Karpas-422 (cell line): ENCODE measurements at regions not wholly inside any gene's neighbourhood (a gene's known extent, or its start where the extent isn't known, plus 50 kb on each side); places are given as distances from the start of the nearest gene placed in this dataset.

Source experiments
- DNase-seq: peaks from one replicate; pipeline ENCODE4 v3.0.0-alpha.2; 2015
- H2AFZ ChIP-seq: fragments of 200-600 bp; sonication (generic); 2 replicates; pipeline ENCODE4 v1.6.1; 2014; ENCODE audit warnings: antibody characterized with exemption, low read length, mixed read lengths
- H3K27ac ChIP-seq: fragments of 200-600 bp; sonication (generic); 2 replicates; pipeline ENCODE4 v1.5.1; 2014; ENCODE audit warnings: mild to moderate bottlenecking, low read length, moderate library complexity
- H3K27me3 ChIP-seq: fragments of 200-600 bp; sonication (generic); 2 replicates; pipeline ENCODE4 v1.6.1; 2014; ENCODE audit warnings: low read length, mixed read lengths
- H3K36me3 ChIP-seq: fragments of 200-600 bp; sonication (generic); 2 replicates; pipeline ENCODE4 v1.6.1; 2014; ENCODE audit warnings: low read length, mixed read lengths; ENCODE audit not compliant: insufficient read depth
- H3K4me1 ChIP-seq: fragments of 200-600 bp; sonication (generic); 2 replicates; pipeline ENCODE4 v1.6.1; 2014; ENCODE audit warnings: mild to moderate bottlenecking, low read length, mixed read lengths
- H3K4me2 ChIP-seq: fragments of 200-600 bp; sonication (generic); 2 replicates; pipeline ENCODE4 v1.6.1; 2014; ENCODE audit warnings: low read length, low read depth, mild to moderate bottlenecking; ENCODE audit not compliant: poor library complexity, severe bottlenecking
- H3K4me3 ChIP-seq: fragments of 200-600 bp; sonication (generic); 2 replicates; pipeline ENCODE4 v1.5.1; 2014; ENCODE audit warnings: mild to moderate bottlenecking, antibody characterized with exemption, low read length, mixed read lengths
- H3K79me2 ChIP-seq: fragments of 200-600 bp; sonication (generic); 2 replicates; pipeline ENCODE4 v1.6.1; 2014; ENCODE audit warnings: mild to moderate bottlenecking, low read length, mixed read lengths
- H3K9ac ChIP-seq: fragments of 200-600 bp; sonication (generic); 2 replicates; pipeline ENCODE4 v1.6.0; 2014; ENCODE audit warnings: low read length
- H3K9me2 ChIP-seq: fragments of 200-600 bp; sonication (generic), shearing (Covaris generic); replicated peaks from 2 replicates; pipeline ENCODE4 v1.6.0; 2014; ENCODE audit warnings: mild to moderate bottlenecking, low read length, moderate library complexity; ENCODE audit not compliant: insufficient read depth
- H3K9me3 ChIP-seq: fragments of 300-700, 200-600 bp; sonication (generic); 2 replicates; pipeline ENCODE4 v1.6.1; 2014; ENCODE audit warnings: low read length, mixed read lengths
- H4K20me1 ChIP-seq: fragments of 200-600 bp; sonication (generic); 2 replicates; pipeline ENCODE4 v1.6.1; 2014; ENCODE audit warnings: mild to moderate bottlenecking, antibody characterized with exemption, low read length, low read depth; ENCODE audit not compliant: insufficient read depth

DNA sequence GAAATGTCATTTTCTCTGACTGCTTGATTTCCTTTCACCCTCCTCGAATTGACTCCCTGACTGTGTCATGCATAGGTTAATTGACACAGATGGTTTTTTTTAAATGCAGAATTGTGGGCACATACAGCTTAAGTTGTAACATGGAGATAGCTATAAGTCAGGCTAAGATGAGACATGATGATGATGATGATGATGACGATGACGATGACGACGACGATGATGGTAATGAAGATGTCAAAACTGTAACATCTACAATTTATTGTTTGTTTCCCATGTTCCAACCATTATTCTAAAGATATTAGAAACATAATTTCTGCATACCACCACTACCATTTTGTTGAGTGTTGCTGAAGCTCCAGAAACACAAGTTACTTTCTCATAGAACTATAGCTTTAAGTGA is 1232.8 kb downstream of the XPNPEP1 start:
- Histone ChIP-seq H3K9me3 (peaks cover 42% of the 10 kb centered on the region), H3K4me1 (no peaks in the 10 kb centered on the region), H2AFZ (no peak overlapping the region), H3K36me3 (no peaks in the 10 kb centered on the region), H3K9ac (no peak overlapping the region), H3K4me3 (no peak overlapping the region), H3K79me2 (no peaks in the 10 kb centered on the region), H3K4me2 (no peak overlapping the region), H3K9me2 (no peaks in the 10 kb centered on the region), H4K20me1 (no peaks in the 10 kb centered on the region), H3K27me3 (no peaks in the 10 kb centered on the region), H3K27ac (no peak overlapping the region)
- no peak for DNase-seq

- no peak overlapping the region for H3K4me3 ChIP-seq
- no peak overlapping the region for H3K27ac ChIP-seq
- no peaks in the 10 kb centered on the region for H4K20me1 ChIP-seq
- H3K9me3 ChIP-seq, result peaks cover 42% of the 10 kb centered on the region
- H2AFZ ChIP-seq, result no peak overlapping the region
- H3K36me3 ChIP-seq, result no peaks in the 10 kb centered on the region
- H3K9me2 ChIP-seq, result no peaks in the 10 kb centered on the region
- no peaks in the 10 kb centered on the region for H3K79me2 ChIP-seq
- H3K27me3 ChIP-seq, result no peaks in the 10 kb centered on the region
- no peak for DNase-seq
- H3K9ac ChIP-seq, result no peak overlapping the region
- no peaks in the 10 kb centered on the region for H3K4me1 ChIP-seq
- H3K4me2 ChIP-seq, result no peak overlapping the region
These were observed 1233.4 kb downstream of the XPNPEP1 start for GRCh38 chr10:108689891-108690290.

DNA sequence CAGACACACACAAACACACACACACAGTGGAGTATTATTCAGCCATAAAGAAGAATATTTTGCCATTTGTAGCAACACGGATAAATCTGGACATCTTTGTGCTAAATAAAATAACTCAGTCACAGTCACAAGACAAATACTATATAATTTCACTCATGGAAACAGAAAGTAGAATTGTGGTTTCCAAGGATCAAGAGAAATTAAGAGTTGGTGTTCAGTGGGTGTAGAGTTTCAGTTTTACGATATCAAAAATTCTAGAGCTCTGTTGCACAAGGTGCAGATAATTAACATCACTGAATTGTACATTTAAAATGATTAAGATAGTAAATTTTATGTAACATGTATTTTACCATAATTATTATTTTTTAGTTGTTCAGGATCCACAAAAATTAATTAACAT is 1235.0 kb downstream of the XPNPEP1 start:
- H3K4me2 ChIP-seq, result no peak overlapping the region
- H3K79me2 ChIP-seq, result no peaks in the 10 kb centered on the region
- H3K9ac ChIP-seq, result no peak overlapping the region
- H3K9me2 ChIP-seq, result no peaks in the 10 kb centered on the region
- DNase-seq, result no peak
- H3K36me3 ChIP-seq, result no peaks in the 10 kb centered on the region
- H3K27ac ChIP-seq, result no peak overlapping the region
- H3K4me3 ChIP-seq, result no peak overlapping the region
- H3K9me3 ChIP-seq, result peaks cover 46% of the 10 kb centered on the region
- no peaks in the 10 kb centered on the region for H3K27me3 ChIP-seq
- H3K4me1 ChIP-seq, result no peaks in the 10 kb centered on the region
- H4K20me1 ChIP-seq, result no peaks in the 10 kb centered on the region
- H2AFZ ChIP-seq, result no peak overlapping the region

GRCh38 chr10:108685863-108686531 is 1237.3 kb downstream of the XPNPEP1 start:
- no peak overlapping the region for H3K4me2 ChIP-seq
- no peak overlapping the region for H3K4me3 ChIP-seq
- H3K27me3 ChIP-seq, result no peaks in the 10 kb centered on the region
- H3K36me3 ChIP-seq, result no peaks in the 10 kb centered on the region
- no peak overlapping the region for H3K9ac ChIP-seq
- no peaks in the 10 kb centered on the region for H3K4me1 ChIP-seq
- no peak overlapping the region for H3K27ac ChIP-seq
- no peaks in the 10 kb centered on the region for H4K20me1 ChIP-seq
- DNase-seq, result no peak
- no peaks in the 10 kb centered on the region for H3K9me2 ChIP-seq
- H3K79me2 ChIP-seq, result no peaks in the 10 kb centered on the region
- no peak overlapping the region for H2AFZ ChIP-seq
- peaks cover 38% of the 10 kb centered on the region for H3K9me3 ChIP-seq

DNA sequence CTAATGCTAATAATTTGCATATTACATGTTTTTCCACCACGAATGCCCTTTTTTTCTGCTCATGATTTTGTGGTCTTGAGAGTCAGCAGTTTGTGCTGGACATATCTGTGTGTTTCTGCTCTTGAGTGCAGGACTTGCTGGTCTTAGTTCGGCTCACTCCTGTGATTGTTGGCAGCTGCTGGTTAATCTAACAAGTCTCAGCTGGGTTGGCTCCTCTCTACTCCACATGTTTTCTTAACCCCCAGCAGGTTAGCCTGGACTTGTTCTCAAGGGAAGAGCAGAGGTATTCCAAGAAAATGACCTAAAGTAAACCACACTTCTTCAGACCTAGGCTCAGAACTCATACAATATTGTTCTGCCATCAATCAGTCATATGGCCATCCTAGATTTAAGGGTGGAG is 1238.9 kb downstream of the XPNPEP1 start:
- Histone ChIP-seq H3K9ac (no peak overlapping the region), H3K4me2 (no peak overlapping the region), H3K9me2 (no peaks in the 10 kb centered on the region), H3K79me2 (no peaks in the 10 kb centered on the region), H3K9me3 (peaks cover 27% of the 10 kb centered on the region), H2AFZ (no peak overlapping the region), H3K27me3 (no peaks in the 10 kb centered on the region), H3K4me3 (no peak overlapping the region), H4K20me1 (no peaks in the 10 kb centered on the region), H3K36me3 (no peaks in the 10 kb centered on the region), H3K4me1 (no peaks in the 10 kb centered on the region), H3K27ac (no peak overlapping the region)
- DNase-seq, result no peak

- H3K36me3 ChIP-seq, result no peaks in the 10 kb centered on the region
- no peaks in the 10 kb centered on the region for H3K9me2 ChIP-seq
- no peak overlapping the region for H3K4me3 ChIP-seq
- no peak overlapping the region for H2AFZ ChIP-seq
- H3K4me2 ChIP-seq, result no peak overlapping the region
- no peaks in the 10 kb centered on the region for H3K79me2 ChIP-seq
- no peaks in the 10 kb centered on the region for H3K4me1 ChIP-seq
- H4K20me1 ChIP-seq, result no peaks in the 10 kb centered on the region
- no peaks in the 10 kb centered on the region for H3K27me3 ChIP-seq
- no peak for DNase-seq
- H3K27ac ChIP-seq, result no peak overlapping the region
- H3K9me3 ChIP-seq, result peaks cover 25% of the 10 kb centered on the region; the same call in 1 of the 2 replicates
- no peak overlapping the region for H3K9ac ChIP-seq
These were observed 1249.6 kb downstream of the XPNPEP1 start for GRCh38 chr10:108673741-108674140.

GRCh38 chr10:108663587-108663986 is 1259.7 kb downstream of the XPNPEP1 start:
- no peaks in the 10 kb centered on the region for H3K4me1 ChIP-seq
- H3K36me3 ChIP-seq, result no peaks in the 10 kb centered on the region
- no peaks in the 10 kb centered on the region for H3K9me2 ChIP-seq

DNA sequence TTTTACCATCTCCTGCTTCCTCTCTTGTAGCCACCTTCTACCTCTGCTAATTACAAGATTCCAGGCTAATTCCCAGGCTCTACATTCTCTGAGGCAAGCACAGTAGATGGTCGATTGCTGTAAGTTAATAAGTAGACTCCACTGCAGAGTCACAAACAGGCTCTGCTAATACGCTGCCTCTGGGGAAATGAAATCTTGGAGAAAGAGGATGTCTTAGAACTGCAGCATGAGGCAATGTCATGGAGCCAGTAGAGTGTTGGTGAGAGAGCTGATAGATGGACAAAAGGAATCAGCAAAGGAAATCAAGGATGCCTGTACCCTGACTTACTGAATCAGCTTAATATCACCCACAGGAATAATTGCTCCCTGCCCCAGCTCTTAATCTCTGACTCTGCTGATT is 1260.3 kb downstream of the XPNPEP1 start:
- H3K36me3 ChIP-seq, result no peaks in the 10 kb centered on the region
- no peak overlapping the region for H3K4me2 ChIP-seq
- H3K4me1 ChIP-seq, result no peaks in the 10 kb centered on the region
- H3K79me2 ChIP-seq, result no peaks in the 10 kb centered on the region
- no peak for DNase-seq
- H3K9me3 ChIP-seq, result peaks cover 22% of the 10 kb centered on the region
- no peaks in the 10 kb centered on the region for H3K9me2 ChIP-seq
- no peak overlapping the region for H3K9ac ChIP-seq
- no peak overlapping the region for H3K4me3 ChIP-seq
- H3K27ac ChIP-seq, result no peak overlapping the region
- no peaks in the 10 kb centered on the region for H4K20me1 ChIP-seq
- H3K27me3 ChIP-seq, result no peaks in the 10 kb centered on the region
- H2AFZ ChIP-seq, result no peak overlapping the region

More at GRCh38 chr10:108663587-108663986, 1259.7 kb downstream of the XPNPEP1 start:
- Histone ChIP-seq H3K4me2 (no peak overlapping the region), H3K27me3 (no peaks in the 10 kb centered on the region), H3K9me3 (peaks cover 22% of the 10 kb centered on the region), H2AFZ (no peak overlapping the region), H3K79me2 (no peaks in the 10 kb centered on the region), H3K27ac (no peak overlapping the region), H3K4me3 (no peak overlapping the region), H3K9ac (no peak overlapping the region), H4K20me1 (no peaks in the 10 kb centered on the region)
- DNase-seq, result no peak
